H1 (cell line): ENCODE measurements at regions not wholly inside any gene's neighbourhood (a gene's known extent, or its start where the extent isn't known, plus 50 kb on each side); places are given as distances from the start of the nearest gene placed in this dataset.
"Not testable (repeated sequence)": the region's sequence is repeated elsewhere in the genome, so short reads cannot be mapped to it uniquely, and the experiment has no call there.

Experiments
- CTCF ChIA-PET: fragments of 300-600 bp; sonication (Branson Sonifier 250); formaldehyde crosslinking; loops from one replicate; lab custom pipeline; 2021; ENCODE audit not compliant: partially characterized antibody; lab: Charles Lee
- POLR2A ChIA-PET: fragments of 300-600 bp; sonication (Branson Sonifier 250); formaldehyde crosslinking; loops from one replicate; lab custom pipeline; 2021; ENCODE audit warnings: inconsistent platforms; ENCODE audit not compliant: partially characterized antibody; lab: Charles Lee
- DNase-seq, 2 experiments: peaks; one replicate each; pipeline versions ENCODE4 v3.0.0 to v3.0.0-alpha.2; 2010 to 2022; ENCODE audit warnings: low spot score in 2 of 2, low read depth in 1 of 2, mixed read lengths in 1 of 2
- FAIRE-seq: peaks from 2 replicates; lab custom pipeline; 2011; peaks lifted over from hg19 to GRCh38; lab: Jason Lieb, UNC
- H2AFZ ChIP-seq: 2 replicates; pipeline ENCODE4 v1.8.1; 2012; ENCODE audit warnings: low read length, inconsistent platforms
- H2AK5ac ChIP-seq: 2 replicates; pipeline ENCODE4 v1.6.1; 2013; ENCODE audit warnings: low read depth, low read length
- H2BK120ac ChIP-seq: replicated peaks from 2 replicates; pipeline ENCODE3; 2013; ENCODE audit warnings: low read depth, low read length, inconsistent platforms
- H2BK12ac ChIP-seq: 2 replicates; pipeline ENCODE4 v1.6.1; 2013; ENCODE audit warnings: low read depth, low read length
- H2BK15ac ChIP-seq: 2 replicates; pipeline ENCODE4 v1.6.1; 2013; ENCODE audit warnings: low read length
- H2BK20ac ChIP-seq: 2 replicates; pipeline ENCODE4 v1.6.1; 2013; ENCODE audit warnings: low read length
- H2BK5ac ChIP-seq: 2 replicates; pipeline ENCODE4 v1.6.1; 2013; ENCODE audit warnings: low read depth, low read length
- H3K14ac ChIP-seq: 2 replicates; pipeline ENCODE4 v1.6.1; 2013; ENCODE audit warnings: inconsistent platforms; ENCODE audit not compliant: insufficient read length
- H3K18ac ChIP-seq: 2 replicates; pipeline ENCODE4 v1.6.1; 2013; ENCODE audit warnings: low read length; ENCODE audit errors: extremely low read depth
- H3K23ac ChIP-seq: 2 replicates; pipeline ENCODE4 v1.6.1; 2013; ENCODE audit warnings: inconsistent platforms; ENCODE audit not compliant: insufficient read length
- H3K23me2 ChIP-seq: 2 replicates; pipeline ENCODE4 v1.6.1; 2013; ENCODE audit warnings: low read depth, low read length
- H3K27ac ChIP-seq: 2 replicates; pipeline ENCODE4 v1.6.1; 2011; ENCODE audit warnings: low read depth, low read length, inconsistent platforms
- H3K27me3 ChIP-seq, 4 experiments: replicated peaks in 1 of 4; 1 replicate in 1 of 4; 2 replicates in 3 of 4; pipeline versions ENCODE4 v1.6.1 to v1.8.1; 2011 to 2013; ENCODE audit warnings: low read length in 3 of 4, mild to moderate bottlenecking in 3 of 4, inconsistent platforms in 2 of 4, mixed read lengths in 2 of 4, moderate library complexity in 1 of 4; ENCODE audit not compliant: control insufficient read depth in 3 of 4, insufficient read depth in 3 of 4; ENCODE audit errors: extremely low read depth in 1 of 4
- H3K36me3 ChIP-seq, 4 experiments: 2 replicates each; pipeline versions ENCODE4 v1.6.1 to v1.8.1; 2011 to 2013; ENCODE audit warnings: mild to moderate bottlenecking in 4 of 4, low read length in 3 of 4, moderate library complexity in 2 of 4, control low read depth in 1 of 4, inconsistent platforms in 1 of 4; ENCODE audit not compliant: insufficient read depth in 4 of 4, control insufficient read depth in 2 of 4
- H3K4ac ChIP-seq: replicated peaks from 2 replicates; pipeline ENCODE3; 2013; ENCODE audit warnings: low read length, low read depth, mixed read lengths, inconsistent platforms; ENCODE audit not compliant: insufficient read length
- H3K4me1 ChIP-seq, 4 experiments: replicated peaks in 1 of 4; 1 replicate in 1 of 4; 2 replicates in 3 of 4; pipeline versions ENCODE4 v1.6.1 to v1.8.1; 2011 to 2013; ENCODE audit warnings: low read length in 3 of 4, inconsistent platforms in 2 of 4, mixed read lengths in 1 of 4; ENCODE audit not compliant: insufficient read depth in 4 of 4, control insufficient read depth in 3 of 4
- H3K4me2 ChIP-seq, 2 experiments: 2 replicates each; pipeline versions ENCODE4 v1.6.1 to v1.8.1; 2011 to 2013; ENCODE audit warnings: low read depth in 2 of 2, low read length in 2 of 2, control low read depth in 1 of 2, inconsistent platforms in 1 of 2, mild to moderate bottlenecking in 1 of 2; ENCODE audit not compliant: insufficient read depth in 1 of 2
- H3K4me3 ChIP-seq, 4 experiments: fragments of 200-600, 300-600 bp in 1 of 4; sonication (generic), shearing (Covaris generic), sonication (Bioruptor Twin) in 1 of 4; 2 replicates each; pipeline versions ENCODE4 v1.5.1 to v1.8.1; 2011 to 2016; ENCODE audit warnings: low read length in 4 of 4, low read depth in 3 of 4, control low read depth in 2 of 4, inconsistent platforms in 2 of 4, mild to moderate bottlenecking in 2 of 4, mixed read lengths in 1 of 4, moderate library complexity in 1 of 4; ENCODE audit not compliant: insufficient read depth in 2 of 4; ENCODE audit errors: extremely low read depth in 1 of 4
- H3K56ac ChIP-seq: replicated peaks from 2 replicates; pipeline ENCODE3; 2013; ENCODE audit warnings: low read depth, mild to moderate bottlenecking, mixed read lengths, low read length, inconsistent platforms; ENCODE audit not compliant: insufficient read length
- H3K79me1 ChIP-seq: 2 replicates; pipeline ENCODE4 v1.6.1; 2013; ENCODE audit warnings: low read depth, low read length, control low read depth
- H3K79me2 ChIP-seq, 2 experiments: 2 replicates each; pipeline versions ENCODE4 v1.6.1 to v1.8.1; 2012 to 2013; ENCODE audit warnings: low read length in 2 of 2, mild to moderate bottlenecking in 2 of 2, inconsistent platforms in 1 of 2; ENCODE audit not compliant: insufficient read depth in 2 of 2, control insufficient read depth in 1 of 2
- H3K9ac ChIP-seq, 4 experiments: replicated peaks in 1 of 4; 1 replicate in 1 of 4; 2 replicates in 3 of 4; pipeline versions ENCODE4 v1.6.1 to v1.8.1; 2011 to 2013; ENCODE audit warnings: low read depth in 3 of 4, low read length in 3 of 4, control low read depth in 2 of 4, mild to moderate bottlenecking in 2 of 4, moderate library complexity in 2 of 4, inconsistent platforms in 1 of 4; ENCODE audit errors: extremely low read depth in 1 of 4
- H3K9me3 ChIP-seq, 2 experiments: 2 replicates each; pipeline versions ENCODE4 v1.6.1 to v1.8.1; 2012 to 2013; ENCODE audit warnings: mild to moderate bottlenecking in 2 of 2, moderate library complexity in 2 of 2, control low read depth in 1 of 2, inconsistent platforms in 1 of 2, low read depth in 1 of 2, low read length in 1 of 2, mixed read lengths in 1 of 2; ENCODE audit not compliant: insufficient read depth in 2 of 2
- H4K20me1 ChIP-seq, 2 experiments: replicated peaks in 1 of 2; 2 replicates each; pipeline versions ENCODE3 to v1.8.1; 2011 to 2013; ENCODE audit warnings: inconsistent platforms in 2 of 2, low read length in 2 of 2, mild to moderate bottlenecking in 1 of 2; ENCODE audit not compliant: insufficient read depth in 2 of 2, control insufficient read depth in 1 of 2
- H4K5ac ChIP-seq: 2 replicates; pipeline ENCODE4 v1.6.1; 2013; ENCODE audit warnings: low read length, low read depth, mixed read lengths, inconsistent platforms; ENCODE audit not compliant: insufficient read length
- H4K8ac ChIP-seq: 2 replicates; pipeline ENCODE4 v1.8.0; 2013; ENCODE audit warnings: mild to moderate bottlenecking, moderate library complexity, low read length, inconsistent platforms; ENCODE audit not compliant: insufficient read depth; ENCODE audit errors: extremely low read depth
- H4K91ac ChIP-seq: replicated peaks from 2 replicates; pipeline ENCODE3; 2013; ENCODE audit warnings: low read length, mixed read lengths, inconsistent platforms; ENCODE audit not compliant: insufficient read length
- BCL11A ChIP-seq, 2 experiments: IDR thresholded peaks; one replicate each; pipeline ENCODE4 v1.6.1; 2011; ENCODE audit warnings: low read depth in 2 of 2, low read length in 2 of 2, mild to moderate bottlenecking in 2 of 2
- CEBPB ChIP-seq: IDR thresholded peaks from 2 replicates; pipeline ENCODE4 v1.6.1; 2012; ENCODE audit warnings: low read depth, low read length
- CHD2 ChIP-seq: IDR thresholded peaks from 2 replicates; pipeline ENCODE4 v1.6.1; 2012; ENCODE audit warnings: low read length, improper control_type of control experiment
- EP300 ChIP-seq, 2 experiments: IDR thresholded peaks; 1 replicate in 1 of 2; 2 replicates in 1 of 2; pipeline ENCODE4 v1.6.1; 2011 to 2012; ENCODE audit warnings: low read depth in 2 of 2, low read length in 2 of 2, mild to moderate bottlenecking in 2 of 2, borderline replicate concordance in 1 of 2, inconsistent platforms in 1 of 2, moderate library complexity in 1 of 2
- NANOG ChIP-seq: IDR thresholded peaks from 2 replicates; pipeline ENCODE4 v1.6.1; 2011; ENCODE audit warnings: low read length, low read depth, mild to moderate bottlenecking, inconsistent platforms; ENCODE audit not compliant: insufficient read depth, poor library complexity, severe bottlenecking
- POU5F1 ChIP-seq: IDR thresholded peaks from 2 replicates; pipeline ENCODE4 v1.6.1; 2011; ENCODE audit warnings: low read depth, mild to moderate bottlenecking, low read length, moderate library complexity
- RAD21 ChIP-seq, 2 experiments: IDR thresholded peaks in 1 of 2; conservative IDR thresholded peaks in 1 of 2; 2 replicates each; pipeline ENCODE4 v1.6.1; 2011; ENCODE audit warnings: low read depth in 2 of 2, low read length in 2 of 2, improper control_type of control experiment in 1 of 2, inconsistent platforms in 1 of 2, mild to moderate bottlenecking in 1 of 2, moderate library complexity in 1 of 2
- SP1 ChIP-seq: IDR thresholded peaks from 2 replicates; pipeline ENCODE4 v1.6.1; 2011; ENCODE audit warnings: low read depth, low read length
- TCF12 ChIP-seq: IDR thresholded peaks from 2 replicates; pipeline ENCODE4 v1.6.1; 2011; ENCODE audit warnings: low read depth, mild to moderate bottlenecking, low read length
- TEAD4 ChIP-seq: IDR thresholded peaks from 2 replicates; pipeline ENCODE4 v1.6.1; 2012; ENCODE audit warnings: low read depth, low read length, inconsistent platforms, mixed read lengths
- USF2 ChIP-seq: IDR thresholded peaks from 2 replicates; pipeline ENCODE4 v1.6.1; 2011; ENCODE audit warnings: low read length, improper control_type of control experiment
- YY1 ChIP-seq: IDR thresholded peaks from 2 replicates; pipeline ENCODE4 v1.6.1; 2011; ENCODE audit warnings: low read depth, mild to moderate bottlenecking, low read length
- WGBS, 2 experiments: shearing (Covaris generic) in 1 of 2; methylation state at CpG; one replicate each; pipeline versions ENCODE4 v1.1.6 to v1.1.7; 2013 to 2015; ENCODE audit warnings: low lambda C conversion rate in 2 of 2, mixed read lengths in 2 of 2, inconsistent platforms in 1 of 2, low coverage in 1 of 2, missing lambda C conversion rate in 1 of 2; ENCODE audit not compliant: insufficient replicate concordance in 2 of 2, insufficient coverage in 1 of 2, insufficient read length in 1 of 2; ENCODE audit errors: extremely low coverage in 1 of 2, missing lambda C conversion rate in 1 of 2; 5-methylcytosine and 5-hydroxymethylcytosine counted together
- TF ChIP-seq, protein P1 (sequence below): IDR thresholded peaks from 2 replicates; pipeline ENCODE4 v1.6.1; 2012; ENCODE audit warnings: inconsistent platforms

- H3K23ac ChIP-seq, H2AFZ ChIP-seq, H2BK12ac ChIP-seq, H4K20me1 ChIP-seq, H3K56ac ChIP-seq, POLR2A ChIA-PET, H3K79me1 ChIP-seq, H3K36me3 ChIP-seq, H3K4ac ChIP-seq, H2AK5ac ChIP-seq, H3K9ac ChIP-seq, H3K23me2 ChIP-seq, H3K14ac ChIP-seq, H2BK120ac ChIP-seq, H3K4me3 ChIP-seq, H2BK15ac ChIP-seq, H3K27me3 ChIP-seq: not testable (repeated sequence)
- WGBS, 2 experiments: 21% methylated on average over 4 of the region's 4 CpGs; no CpG with 5 or more reads in 1 of the 2 experiments
- DNase-seq: peak in 1 of 2 experiments; percentile 71
- FAIRE-seq: peak; percentile 95
- TF ChIP-seq YY1 (peak; percentile 79), CHD2 (0 out of 2 replicates have a peak, but pooled peaks have one; percentile 23), TCF12 (peak; percentile 100), NANOG (peak; percentile 76), BCL11A (IDR thresholded peaks at IDR 0.05; ENCODE audit: low read depth in 2 of 2, low read length in 2 of 2) (peak; percentile 75 to 94), RAD21 (IDR thresholded peaks at IDR 0.05 in 1 of 2, conservative IDR thresholded peaks at IDR 0.05 in 1 of 2; ENCODE audit: low read depth in 2 of 2, low read length in 2 of 2) (peak in 1 of 2 experiments; percentile 26; a peak in 1 of 4 replicates), CEBPB (peak; percentile 61; the same call in 1 of the 2 replicates), USF2 (peak; percentile 72), POU5F1 (peak; percentile 80; the same call in 1 of the 2 replicates), EP300 (IDR thresholded peaks at IDR 0.05; ENCODE audit: borderline replicate concordance in 1 of 2, low read depth in 2 of 2, low read length in 2 of 2) (peak; percentile 97 to 98), SP1 (peak; percentile 96), TEAD4 (peak; percentile 95)
- TF ChIP-seq, protein P1, sequence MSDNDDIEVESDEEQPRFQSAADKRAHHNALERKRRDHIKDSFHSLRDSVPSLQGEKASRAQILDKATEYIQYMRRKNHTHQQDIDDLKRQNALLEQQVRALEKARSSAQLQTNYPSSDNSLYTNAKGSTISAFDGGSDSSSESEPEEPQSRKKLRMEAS: peak; percentile 33; the same call in 1 of the 2 replicates
- TF ChIP-seq, all 59 proteins: peak for 13; not testable (repeated sequence) for 46
- CTCF ChIA-PET, H4K91ac ChIP-seq, H3K79me2 ChIP-seq, H2BK20ac ChIP-seq, H3K18ac ChIP-seq, H3K27ac ChIP-seq, H3K4me2 ChIP-seq, H4K8ac ChIP-seq, H4K5ac ChIP-seq, H2BK5ac ChIP-seq: not testable (repeated sequence)
- peaks cover 0 to 13% (median 1%) of the 10 kb centered on the region in 4 experiments; a peak in 3 of 7 replicates for H3K4me1 ChIP-seq
- peaks cover 10 to 12% of the 10 kb centered on the region in 2 experiments for H3K9me3 ChIP-seq
Observed at GRCh38 chr12:29884957-29885356, 101.2 kb upstream of the TMTC1 start.
